HepG2 (cell line): ENCODE measurements at regions not wholly inside any gene's neighbourhood (a gene's known extent, or its start where the extent isn't known, plus 50 kb on each side); places are given as distances from the start of the nearest gene placed in this dataset.
"Not testable (repeated sequence)": the region's sequence is repeated elsewhere in the genome, so short reads cannot be mapped to it uniquely, and the experiment has no call there.

Experiments
- ATAC-seq: fragments of 200-7000 bp; cut with Tn5 transposase; 3 replicates; pipeline ENCODE4 v1.9.1; 2020; ENCODE audit warnings: mild to moderate bottlenecking, moderate library complexity
- BruUV-seq: library from RNA; stranded (reverse); fragments of 400-500 nt; replicated peaks from 2 replicates; lab custom pipeline; 2021; lab: Mats Ljungman, UMichigan
- CTCF ChIA-PET: fragments of 300-600 bp; formaldehyde crosslinking; extraction: SDS; loops from one replicate; lab custom pipeline; 2021; ENCODE audit warnings: low total read pairs, inconsistent platforms, low intra/inter-chr PET ratio; lab: Yijun Ruan, JAX
- POLR2A ChIA-PET: fragments of 350-600 bp; sonication (Branson Sonifier 250); formaldehyde crosslinking; loops from one replicate; lab custom pipeline; 2020; ENCODE audit warnings: antibody characterized with exemption, inconsistent platforms; lab: Yijun Ruan, JAX
- DNase-seq: peaks from one replicate; pipeline ENCODE4 v3.0.0-alpha.2; 2015; ENCODE audit warnings: low spot score
- FAIRE-seq: peaks from 3 replicates; lab custom pipeline; 2011; peaks lifted over from hg19 to GRCh38; lab: Jason Lieb, UNC
- H2AFZ ChIP-seq: one replicate; pipeline ENCODE4 v1.6.1; 2011; ENCODE audit warnings: low read length, inconsistent platforms
- H3K27ac ChIP-seq: fragments of 300-600 bp; 3 replicates; pipeline ENCODE4 v1.8.0; 2011; ENCODE audit warnings: mixed run types, mild to moderate bottlenecking, mixed read lengths, low read length, inconsistent platforms; ENCODE audit not compliant: insufficient read depth; ENCODE audit errors: extremely low read length
- H3K27me3 ChIP-seq, 2 experiments: fragments of 200-600 bp in 1 of 2; 2 replicates in 1 of 2; 3 replicates in 1 of 2; pipeline versions ENCODE4 v1.6.0 to v1.8.0; 2011; ENCODE audit warnings: low read length in 2 of 2, mild to moderate bottlenecking in 2 of 2, moderate library complexity in 2 of 2, inconsistent platforms in 1 of 2; ENCODE audit not compliant: insufficient read depth in 2 of 2, control insufficient read depth in 1 of 2
- H3K36me3 ChIP-seq, 2 experiments: fragments of 200-600 bp in 1 of 2; replicated peaks in 1 of 2; 2 replicates in 1 of 2; 3 replicates in 1 of 2; pipeline versions ENCODE4 v1.5.1 to v1.8.0; 2011; ENCODE audit warnings: low read length in 2 of 2, inconsistent platforms in 1 of 2; ENCODE audit not compliant: insufficient read depth in 2 of 2, control insufficient read depth in 1 of 2
- H3K4me1 ChIP-seq: 2 replicates; pipeline ENCODE4 v1.5.1; 2012; ENCODE audit warnings: low read length, inconsistent platforms; ENCODE audit not compliant: insufficient read depth
- H3K4me2 ChIP-seq: 2 replicates; pipeline ENCODE4 v1.6.0; 2011; ENCODE audit warnings: low read depth, low read length, inconsistent platforms
- H3K4me3 ChIP-seq, 3 experiments: fragments of 200-600 bp in 1 of 3; sonication (generic), shearing (Covaris generic) in 1 of 3; replicated peaks in 1 of 3; 2 replicates each; pipeline ENCODE4 v1.5.1; 2011 to 2016; ENCODE audit warnings: low read length in 3 of 3, inconsistent platforms in 2 of 3, low read depth in 2 of 3, mild to moderate bottlenecking in 2 of 3, control low read depth in 1 of 3, mixed read lengths in 1 of 3; ENCODE audit not compliant: insufficient read depth in 1 of 3
- H3K79me2 ChIP-seq: one replicate; pipeline ENCODE4 v1.6.1; 2011; ENCODE audit warnings: low read length, inconsistent platforms; ENCODE audit not compliant: insufficient read depth
- H3K9ac ChIP-seq: 2 replicates; pipeline ENCODE4 v1.6.0; 2011; ENCODE audit warnings: mild to moderate bottlenecking, low read depth, low read length, inconsistent platforms; ENCODE audit not compliant: insufficient read depth
- H3K9me3 ChIP-seq: 2 replicates; pipeline ENCODE4 v1.5.1; 2012; ENCODE audit warnings: mild to moderate bottlenecking, low read length
- H4K20me1 ChIP-seq: 2 replicates; pipeline ENCODE4 v1.6.0; 2011; ENCODE audit warnings: inconsistent platforms, mild to moderate bottlenecking, low read length, moderate library complexity; ENCODE audit not compliant: insufficient read depth
- WGBS: methylation state at CpG from one replicate; pipeline ENCODE4 v1.1.6; 2017; ENCODE audit warnings: low lambda C conversion rate; 5-methylcytosine and 5-hydroxymethylcytosine counted together
- in situ Hi-C: cut with HindIII; loops from 2 replicates; pipeline ENCODE4 v1.10.0; 2017; ENCODE audit warnings: low pct_unique_long_range_greater_than_20kb; ENCODE audit not compliant: extremely low pct_ligation_motif_present
- intact Hi-C: fragments of 100-400 bp; cut with micrococcal nuclease; formaldehyde crosslinking; loops from one replicate; pipeline ENCODE4 v1.10.0; 2022; ENCODE audit not compliant: unreplicated experiment

- DNase-seq, H3K4me2 ChIP-seq: not testable (repeated sequence)
- ATAC-seq: peak; percentile 94
Observed at GRCh38 chr1:149285638-149286037, 182.3 kb upstream of the NBPF9 start.

GRCh38 chr1:149288580-149288979 lies 185.2 kb upstream of the NBPF9 start:
- H3K4me3 ChIP-seq, H2AFZ ChIP-seq, DNase-seq, BruUV-seq, H3K9me3 ChIP-seq, H3K27ac ChIP-seq, ATAC-seq, H3K9ac ChIP-seq, H3K4me2 ChIP-seq, H3K79me2 ChIP-seq, FAIRE-seq, H3K27me3 ChIP-seq, H4K20me1 ChIP-seq, CTCF ChIA-PET, intact Hi-C loops, in situ Hi-C loops, H3K4me1 ChIP-seq, POLR2A ChIA-PET, H3K36me3 ChIP-seq: not testable (repeated sequence)
- WGBS: 3% methylated on average over 1 of the region's 1 CpG

More at GRCh38 chr1:149285638-149286037, 182.3 kb upstream of the NBPF9 start:
- H3K4me1 ChIP-seq, H3K27me3 ChIP-seq, FAIRE-seq, H3K9me3 ChIP-seq, H3K4me3 ChIP-seq, H3K36me3 ChIP-seq, H3K79me2 ChIP-seq, POLR2A ChIA-PET, H4K20me1 ChIP-seq, CTCF ChIA-PET, H2AFZ ChIP-seq, BruUV-seq, H3K27ac ChIP-seq, H3K9ac ChIP-seq, in situ Hi-C loops, intact Hi-C loops: not testable (repeated sequence)
- no CpG with 5 or more reads among the region's 38 CpGs for WGBS

- in situ Hi-C loops, H3K4me1 ChIP-seq, H3K4me2 ChIP-seq, H3K27ac ChIP-seq, H3K9me3 ChIP-seq, BruUV-seq, intact Hi-C loops, H3K79me2 ChIP-seq, H3K27me3 ChIP-seq, POLR2A ChIA-PET, FAIRE-seq, H2AFZ ChIP-seq, H3K9ac ChIP-seq, CTCF ChIA-PET, H3K36me3 ChIP-seq, ATAC-seq, H3K4me3 ChIP-seq, H4K20me1 ChIP-seq, DNase-seq: not testable (repeated sequence)
- no CpG with 5 or more reads among the region's 3 CpGs for WGBS
Observed at GRCh38 chr1:149300478-149301218, 174.2 kb upstream of the NBPF19 start.

GRCh38 chr1:149301282-149301681 lies 173.6 kb upstream of the NBPF19 start:
- BruUV-seq, FAIRE-seq, intact Hi-C loops, DNase-seq, H2AFZ ChIP-seq, H3K4me1 ChIP-seq, H3K4me2 ChIP-seq, H4K20me1 ChIP-seq, CTCF ChIA-PET, H3K36me3 ChIP-seq, ATAC-seq, H3K27ac ChIP-seq, H3K79me2 ChIP-seq, H3K9ac ChIP-seq, in situ Hi-C loops, POLR2A ChIA-PET, H3K4me3 ChIP-seq, H3K27me3 ChIP-seq, H3K9me3 ChIP-seq: not testable (repeated sequence)
- WGBS: 0% methylated on average over 4 of the region's 4 CpGs
